ENCODE measurements at regions not wholly inside any gene's neighbourhood (a gene's known extent, or its start where the extent isn't known, plus 50 kb on each side); places are given as distances from the start of the nearest gene placed in this dataset.

DNA sequence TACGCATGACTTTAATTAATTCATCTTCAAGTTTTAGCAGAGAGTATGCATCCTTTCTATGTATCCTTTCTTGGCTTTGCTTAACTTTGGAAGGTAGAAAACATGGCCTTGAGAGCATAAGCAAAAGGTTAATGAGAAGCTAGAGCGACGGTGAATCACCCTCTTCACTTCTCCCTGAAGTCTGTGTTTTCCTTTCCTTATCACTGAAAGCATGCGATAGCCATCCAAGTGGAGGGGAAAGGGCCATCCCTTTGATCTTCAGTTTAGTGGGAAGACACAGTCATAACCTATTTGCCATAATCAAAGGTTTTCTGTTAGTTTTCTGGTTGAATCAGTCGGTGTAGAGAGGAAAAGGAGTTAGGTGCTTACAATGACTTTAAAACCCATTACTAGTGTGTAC lies 354.0 kb upstream of the ROBO2 start:
- TF ChIP-seq, protein P1, sequence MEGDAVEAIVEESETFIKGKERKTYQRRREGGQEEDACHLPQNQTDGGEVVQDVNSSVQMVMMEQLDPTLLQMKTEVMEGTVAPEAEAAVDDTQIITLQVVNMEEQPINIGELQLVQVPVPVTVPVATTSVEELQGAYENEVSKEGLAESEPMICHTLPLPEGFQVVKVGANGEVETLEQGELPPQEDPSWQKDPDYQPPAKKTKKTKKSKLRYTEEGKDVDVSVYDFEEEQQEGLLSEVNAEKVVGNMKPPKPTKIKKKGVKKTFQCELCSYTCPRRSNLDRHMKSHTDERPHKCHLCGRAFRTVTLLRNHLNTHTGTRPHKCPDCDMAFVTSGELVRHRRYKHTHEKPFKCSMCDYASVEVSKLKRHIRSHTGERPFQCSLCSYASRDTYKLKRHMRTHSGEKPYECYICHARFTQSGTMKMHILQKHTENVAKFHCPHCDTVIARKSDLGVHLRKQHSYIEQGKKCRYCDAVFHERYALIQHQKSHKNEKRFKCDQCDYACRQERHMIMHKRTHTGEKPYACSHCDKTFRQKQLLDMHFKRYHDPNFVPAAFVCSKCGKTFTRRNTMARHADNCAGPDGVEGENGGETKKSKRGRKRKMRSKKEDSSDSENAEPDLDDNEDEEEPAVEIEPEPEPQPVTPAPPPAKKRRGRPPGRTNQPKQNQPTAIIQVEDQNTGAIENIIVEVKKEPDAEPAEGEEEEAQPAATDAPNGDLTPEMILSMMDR (IDR thresholded peaks at IDR 0.05; ENCODE audit: low read length, missing control alignments): no peak
- H3K4me3 ChIP-seq (replicated peaks; ENCODE audit: low read depth, low read length): no peak overlapping the region
- no peak for DNase-seq (ENCODE audit: low read depth)

GRCh38 chr3:76687019-76687418 lies 352.9 kb upstream of the ROBO2 start:
- H3K4me3 ChIP-seq (replicated peaks; ENCODE audit: low read depth, low read length): no peak overlapping the region
- DNase-seq (ENCODE audit: low read depth): no peak
- TF ChIP-seq, protein P1 (IDR thresholded peaks at IDR 0.05; ENCODE audit: low read length, missing control alignments): no peak

GRCh38 chr3:76694063-76694462 lies 345.8 kb upstream of the ROBO2 start:
- H3K4me3 ChIP-seq (replicated peaks; ENCODE audit: low read depth, low read length): no peak overlapping the region
- TF ChIP-seq, protein P1 (IDR thresholded peaks at IDR 0.05; ENCODE audit: low read length, missing control alignments): no peak
- DNase-seq (ENCODE audit: low read depth): no peak

GRCh38 chr3:76698136-76698706 lies 341.7 kb upstream of the ROBO2 start:
- no peak overlapping the region for H3K4me3 ChIP-seq (replicated peaks; ENCODE audit: low read depth, low read length)
- no peak for DNase-seq (ENCODE audit: low read depth)
- TF ChIP-seq, protein P1 (IDR thresholded peaks at IDR 0.05; ENCODE audit: low read length, missing control alignments): no peak

GRCh38 chr3:76699846-76700245 lies 340.1 kb upstream of the ROBO2 start:
- DNase-seq (ENCODE audit: low read depth): no peak
- TF ChIP-seq, protein P1 (IDR thresholded peaks at IDR 0.05; ENCODE audit: low read length, missing control alignments): no peak
- H3K4me3 ChIP-seq (replicated peaks; ENCODE audit: low read depth, low read length): no peak overlapping the region

- TF ChIP-seq, protein P1 (IDR thresholded peaks at IDR 0.05; ENCODE audit: low read length, missing control alignments): no peak
- H3K4me3 ChIP-seq (replicated peaks; ENCODE audit: low read depth, low read length): no peak overlapping the region
- DNase-seq (ENCODE audit: low read depth): no peak
Observed at GRCh38 chr3:76700323-76700722, 339.6 kb upstream of the ROBO2 start.

GRCh38 chr3:76702676-76703075 lies 337.2 kb upstream of the ROBO2 start:
- TF ChIP-seq, protein P1 (IDR thresholded peaks at IDR 0.05; ENCODE audit: low read length, missing control alignments): no peak
- no peak overlapping the region for H3K4me3 ChIP-seq (replicated peaks; ENCODE audit: low read depth, low read length)
- DNase-seq (ENCODE audit: low read depth): no peak
